KOPT-K1 (cell line): ENCODE measurements at regions not wholly inside any gene's neighbourhood (a gene's known extent, or its start where the extent isn't known, plus 50 kb on each side); places are given as distances from the start of the nearest gene placed in this dataset.

Experiments used
- H3K27ac ChIP-seq: fragments of 200-600 bp; sonication (generic); 2 replicates; pipeline ENCODE4 v1.5.1; 2016; ENCODE audit warnings: antibody characterized with exemption, mild to moderate bottlenecking, low read depth, low read length; ENCODE audit not compliant: poor library complexity, severe bottlenecking
- H3K36me3 ChIP-seq: fragments of 200-600 bp; sonication (generic); 2 replicates; pipeline ENCODE4 v1.5.1; 2017; ENCODE audit warnings: antibody characterized with exemption, mild to moderate bottlenecking, low read length, moderate library complexity; ENCODE audit not compliant: insufficient read depth
- H3K9me3 ChIP-seq: fragments of 200-600 bp; sonication (generic); 2 replicates; pipeline ENCODE4 v1.5.1; 2017; ENCODE audit warnings: antibody characterized with exemption, low read length, mild to moderate bottlenecking; ENCODE audit not compliant: insufficient read depth, poor library complexity, severe bottlenecking

DNA sequence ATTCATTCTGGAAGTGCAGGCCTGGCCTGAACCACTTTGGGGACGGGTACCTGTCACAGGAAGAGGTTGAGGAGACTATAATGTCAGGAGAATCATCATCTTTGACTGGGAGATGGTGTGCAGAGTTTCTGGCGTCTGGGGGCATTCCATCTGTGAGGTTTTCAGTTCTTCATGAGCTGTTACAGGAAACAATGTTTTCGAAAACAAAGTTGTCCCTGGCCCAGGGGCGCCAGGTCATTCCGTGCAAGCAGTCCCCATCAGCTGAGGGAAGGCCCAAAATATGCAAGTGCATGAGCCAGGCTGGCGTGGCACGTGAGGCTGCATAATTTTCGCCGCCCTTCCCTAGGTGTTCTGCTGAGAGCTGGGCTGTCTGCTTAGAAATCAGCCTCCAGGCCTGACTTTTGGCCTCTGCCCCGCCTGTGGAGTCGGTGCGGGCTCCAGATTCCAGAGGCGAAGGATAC lies 68.4 kb upstream of the ATP5PO start:
- Histone ChIP-seq H3K9me3 (no peaks in the 10 kb centered on the region), H3K27ac (no peak overlapping the region), H3K36me3 (no peaks in the 10 kb centered on the region)

DNA sequence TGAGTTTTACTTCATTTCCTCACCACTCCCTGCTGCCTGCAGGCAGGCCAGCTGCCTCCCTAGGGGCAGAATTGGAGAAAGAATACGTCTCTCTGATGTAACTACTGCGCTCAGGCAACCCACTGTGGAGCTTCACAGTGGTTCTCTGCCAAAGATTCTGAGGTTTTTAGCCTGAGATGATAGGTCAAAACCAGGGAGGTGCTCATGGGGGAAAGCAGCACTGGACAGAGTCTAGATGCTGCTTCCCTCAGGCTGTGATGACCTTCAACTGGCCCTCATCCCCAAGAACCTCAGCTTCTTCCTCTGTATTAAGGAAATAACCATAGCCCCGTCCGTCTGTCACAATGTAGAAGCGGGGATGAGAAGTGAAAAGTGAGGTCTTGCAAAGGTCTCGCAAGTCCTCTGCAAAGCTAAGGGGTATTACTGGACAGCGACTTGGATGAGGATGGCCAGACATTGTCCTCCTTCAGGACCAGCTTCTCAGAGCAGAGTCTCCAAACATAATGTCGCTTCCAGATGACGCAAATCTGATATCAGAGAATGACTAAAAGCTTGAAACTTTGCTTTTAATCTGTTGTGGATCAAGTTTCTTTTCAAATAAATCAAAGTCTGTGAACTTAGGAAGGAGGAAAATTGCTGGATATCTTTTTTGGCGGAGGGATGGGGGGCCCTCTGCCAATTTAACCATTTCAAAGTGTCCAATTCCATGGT lies 65.9 kb upstream of the ATP5PO start:
- no peaks in the 10 kb centered on the region for H3K36me3 ChIP-seq
- H3K9me3 ChIP-seq, result no peaks in the 10 kb centered on the region
- H3K27ac ChIP-seq, result no peak overlapping the region

DNA sequence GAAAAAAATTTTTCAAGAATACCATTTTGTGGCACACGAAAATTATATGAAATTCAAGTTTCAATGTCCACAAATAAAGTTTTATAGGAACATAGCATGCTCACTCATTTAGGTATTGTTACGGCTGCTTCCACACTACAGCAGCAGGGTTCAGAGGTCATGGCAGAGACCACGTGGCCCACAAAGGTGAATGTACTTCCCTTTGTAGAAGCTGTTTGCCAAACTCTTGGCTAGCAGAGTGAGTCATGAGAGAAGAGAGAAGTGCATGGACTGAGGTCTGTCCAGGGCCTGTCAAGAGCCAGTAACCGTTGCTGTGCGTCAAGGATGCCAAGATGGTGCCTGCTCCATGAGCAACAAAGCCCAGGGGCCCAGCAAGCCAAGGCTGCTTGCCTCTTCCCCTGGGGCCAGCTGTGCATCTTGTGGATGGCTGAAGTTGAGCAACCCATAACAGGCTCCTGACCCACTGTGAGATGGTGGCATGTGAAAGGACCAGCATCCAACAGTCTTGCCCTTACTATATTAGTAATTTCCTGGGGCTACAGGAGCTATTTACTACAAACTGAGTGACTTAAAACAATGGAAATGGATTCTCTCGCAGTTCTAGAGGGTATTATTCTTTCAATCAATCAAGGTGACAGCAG lies 64.8 kb upstream of the ATP5PO start:
- no peaks in the 10 kb centered on the region for H3K9me3 ChIP-seq
- H3K36me3 ChIP-seq, result no peaks in the 10 kb centered on the region
- H3K27ac ChIP-seq, result no peak overlapping the region

DNA sequence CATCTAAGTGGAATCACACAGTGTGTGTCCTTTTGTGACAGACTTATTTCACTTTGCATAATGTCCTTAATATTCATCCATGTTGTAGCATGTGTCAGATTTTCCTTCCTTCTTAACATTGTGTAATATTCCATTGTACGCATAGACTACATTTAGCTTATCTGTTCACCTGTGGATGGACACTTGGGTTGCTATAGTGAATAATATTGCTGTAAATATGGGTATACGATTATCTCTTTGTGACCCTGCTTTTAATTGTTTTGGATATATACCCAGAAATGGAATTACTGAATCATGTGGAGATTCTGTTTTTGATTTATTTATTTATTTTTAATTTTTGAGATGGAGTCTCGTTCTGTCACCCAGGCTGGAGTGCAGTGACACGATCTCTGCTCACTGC lies 63.0 kb upstream of the ATP5PO start:
- H3K9me3 ChIP-seq, result no peaks in the 10 kb centered on the region
- no peaks in the 10 kb centered on the region for H3K36me3 ChIP-seq
- no peak overlapping the region for H3K27ac ChIP-seq

DNA sequence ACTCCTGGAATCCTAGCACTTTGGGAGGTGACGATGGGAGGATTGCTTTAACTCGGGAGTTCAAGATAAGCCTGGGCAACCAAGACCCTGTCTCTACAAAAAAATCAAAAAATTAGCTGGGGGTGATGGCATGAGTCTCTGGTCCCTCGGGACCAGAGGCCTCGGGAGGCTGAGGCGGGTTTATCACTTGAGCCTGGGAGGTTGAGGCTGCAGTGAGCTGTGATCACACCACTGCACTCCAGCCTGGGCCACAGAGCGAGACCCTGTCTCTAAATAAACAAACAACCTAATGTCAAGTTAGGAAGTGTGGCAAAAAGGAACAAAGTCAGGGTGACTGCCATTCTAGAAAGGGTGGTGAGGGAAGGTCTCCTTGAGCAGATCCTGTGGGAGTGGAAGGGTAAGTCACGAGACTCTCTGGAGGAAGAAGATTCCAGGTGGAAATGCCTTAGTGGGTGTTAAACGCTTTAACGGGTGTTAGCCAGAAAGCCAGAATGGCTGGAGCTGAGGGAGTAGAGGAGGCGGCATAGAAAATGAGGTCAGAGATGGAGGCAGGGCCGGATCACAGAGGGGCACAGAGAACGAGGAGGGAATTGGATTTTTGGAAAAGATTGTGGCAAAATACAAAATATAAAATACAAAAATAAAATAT lies 62.2 kb upstream of the ATP5PO start:
- H3K9me3 ChIP-seq, result no peaks in the 10 kb centered on the region
- H3K36me3 ChIP-seq, result no peaks in the 10 kb centered on the region
- H3K27ac ChIP-seq, result peak overlapping the region; percentile 76

DNA sequence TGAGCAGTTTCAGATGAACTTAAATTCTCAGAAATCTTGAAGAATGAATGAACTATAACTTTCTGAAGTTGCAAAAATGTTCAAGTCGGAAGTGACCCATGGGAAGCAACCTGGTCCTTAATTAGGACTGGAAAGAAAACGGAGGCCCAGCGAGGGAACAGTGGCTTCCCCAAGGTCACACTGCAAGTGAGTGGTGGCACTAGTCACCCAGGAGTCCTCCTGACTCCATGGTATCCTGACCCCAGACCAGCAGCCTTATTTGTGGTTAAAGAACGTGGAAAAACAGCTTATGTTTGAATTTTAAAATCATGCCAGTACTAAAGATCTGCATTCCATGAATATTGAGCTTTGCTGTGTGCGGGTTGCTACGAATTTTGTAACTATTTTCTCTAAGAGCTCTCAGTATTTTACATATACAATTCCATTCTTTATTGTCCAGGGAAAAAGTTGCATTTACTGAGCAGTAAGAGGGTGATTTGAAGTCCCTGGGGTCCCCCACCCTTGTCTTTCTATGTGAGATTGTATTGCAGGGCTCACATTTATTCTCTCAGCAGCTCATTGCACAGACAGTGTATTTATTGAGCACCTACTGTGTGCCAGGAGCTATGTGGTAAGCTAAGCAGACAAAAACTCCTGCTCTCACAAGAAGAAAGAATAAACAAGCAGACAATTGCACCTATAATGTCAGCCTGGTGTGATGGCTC lies 61.6 kb upstream of the ATP5PO start:
- Histone ChIP-seq H3K27ac (peak overlapping the region; percentile 76), H3K36me3 (no peaks in the 10 kb centered on the region), H3K9me3 (no peaks in the 10 kb centered on the region)

DNA sequence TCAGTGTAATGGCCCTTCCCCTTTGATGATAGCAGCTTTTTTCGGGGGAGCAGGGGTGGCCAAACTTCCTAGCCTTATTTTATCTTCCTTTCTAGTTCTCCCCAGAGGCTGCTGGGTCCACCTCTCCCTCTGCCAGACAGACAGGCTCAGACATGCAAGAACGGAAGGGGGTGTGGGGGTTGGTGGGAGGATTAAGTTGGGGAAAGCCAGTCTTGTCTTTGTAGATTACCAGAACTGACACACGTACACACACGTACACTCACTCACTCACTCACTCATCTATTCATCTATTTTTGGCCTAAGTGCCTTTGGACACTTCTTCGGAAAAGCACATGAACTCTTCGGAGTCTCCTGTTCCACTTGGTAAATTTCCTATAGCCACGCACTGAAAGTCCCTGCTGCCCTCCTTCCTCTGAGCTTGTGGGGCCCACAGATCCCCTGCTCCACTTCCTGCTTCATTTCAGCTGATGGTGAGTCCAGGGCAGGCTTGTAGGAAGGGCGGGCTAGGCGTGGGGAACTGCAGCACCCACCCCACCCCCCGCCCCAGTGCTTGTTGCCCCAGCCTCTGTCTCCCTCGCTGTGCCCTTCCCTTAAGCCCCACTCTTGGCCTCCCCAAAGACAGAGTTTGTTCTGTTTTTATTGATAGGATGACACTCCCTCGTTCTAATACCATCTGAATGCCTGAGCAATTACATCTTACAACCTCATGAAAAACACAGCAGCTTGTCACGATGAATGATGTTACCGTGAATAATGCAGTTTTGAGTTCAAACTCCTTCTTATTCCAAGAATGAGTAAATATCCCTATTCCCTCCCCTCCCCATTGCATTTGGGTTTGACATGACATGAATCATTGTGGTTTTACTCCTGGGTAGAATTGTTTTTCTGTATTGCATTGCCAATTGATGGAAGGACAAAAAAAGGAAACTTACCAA lies 60.7 kb upstream of the ATP5PO start:
- Histone ChIP-seq H3K9me3 (no peaks in the 10 kb centered on the region), H3K27ac (peak overlapping the region; percentile 76), H3K36me3 (peaks cover 5% of the 10 kb centered on the region; the same call in 1 of the 2 replicates)

DNA sequence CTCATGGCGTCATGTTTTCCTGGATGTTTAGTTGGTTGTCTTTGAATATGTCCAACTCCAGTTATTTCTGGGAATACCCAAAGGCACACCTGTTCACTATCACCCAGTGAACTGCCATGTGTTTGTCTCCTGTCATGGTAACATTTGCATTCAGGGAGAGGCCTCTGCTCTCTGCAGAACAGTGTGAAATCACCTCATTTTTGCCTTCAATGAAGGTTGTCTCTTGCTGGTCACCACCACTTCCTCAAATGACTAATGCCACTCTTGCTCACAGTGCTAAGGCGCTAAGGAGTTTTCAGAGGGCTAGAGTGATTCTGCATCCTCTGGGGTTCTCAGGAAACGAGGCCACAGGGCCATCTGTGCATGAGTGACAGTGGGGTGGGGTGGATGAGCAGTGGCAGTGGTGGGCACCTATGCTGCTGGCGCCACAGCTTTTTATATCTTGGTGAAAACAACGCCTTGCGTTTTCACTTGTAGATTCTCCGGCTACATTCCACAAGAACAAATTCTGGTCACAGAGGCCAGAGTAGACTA lies 60.0 kb upstream of the ATP5PO start:
- H3K36me3 ChIP-seq, result peaks cover 10% of the 10 kb centered on the region; the same call in 1 of the 2 replicates
- peak overlapping the region; percentile 76 for H3K27ac ChIP-seq
- no peaks in the 10 kb centered on the region for H3K9me3 ChIP-seq

DNA sequence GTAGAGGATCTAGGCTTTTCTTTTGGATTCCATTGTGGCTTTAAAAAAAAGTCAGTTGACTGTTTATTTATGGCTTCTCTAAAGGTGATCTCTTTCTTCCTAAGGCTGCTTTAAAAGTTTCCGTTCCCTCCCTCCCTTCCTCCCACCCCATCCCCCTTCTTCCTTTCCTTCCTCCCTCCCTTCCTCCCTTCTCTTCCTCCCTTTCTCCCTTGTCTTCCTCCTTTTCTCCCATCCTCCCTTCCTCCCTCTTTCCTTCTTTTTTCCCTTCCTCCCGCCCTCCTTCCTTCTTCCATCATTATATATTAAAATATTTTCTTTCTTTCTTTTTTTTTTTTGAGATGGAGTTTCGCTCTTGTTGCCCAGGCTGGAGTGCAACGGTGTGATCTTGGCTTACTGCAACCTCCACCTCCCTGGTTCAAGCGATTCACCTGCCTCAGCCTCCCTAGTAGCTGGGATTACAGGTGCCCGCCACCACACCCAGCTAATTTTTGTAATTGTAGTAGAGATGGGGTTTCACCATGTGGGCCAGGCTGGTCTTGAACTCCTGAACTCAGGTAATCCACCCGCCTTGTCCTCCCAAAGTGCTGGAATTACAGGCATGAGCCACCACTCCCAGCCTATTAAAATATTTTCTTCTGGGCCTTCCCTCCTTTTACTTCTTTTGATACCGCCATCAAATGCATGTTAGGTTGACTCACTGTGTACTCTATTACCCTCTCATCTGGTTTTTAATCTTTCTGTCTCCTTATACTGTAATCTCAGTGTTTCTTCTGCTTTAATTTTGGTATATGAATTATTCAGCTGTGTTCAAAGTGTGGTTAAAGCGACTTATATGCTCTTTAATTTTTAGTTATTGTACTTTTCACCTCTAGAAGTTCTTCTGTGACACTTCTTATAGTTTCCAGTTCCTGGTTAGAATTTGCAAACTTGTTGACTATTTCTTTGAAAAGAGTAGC lies 59.2 kb upstream of the ATP5PO start:
- H3K36me3 ChIP-seq, result peaks cover 19% of the 10 kb centered on the region; the same call in 1 of the 2 replicates
- H3K27ac ChIP-seq, result peak overlapping the region; percentile 76
- H3K9me3 ChIP-seq, result no peaks in the 10 kb centered on the region

DNA sequence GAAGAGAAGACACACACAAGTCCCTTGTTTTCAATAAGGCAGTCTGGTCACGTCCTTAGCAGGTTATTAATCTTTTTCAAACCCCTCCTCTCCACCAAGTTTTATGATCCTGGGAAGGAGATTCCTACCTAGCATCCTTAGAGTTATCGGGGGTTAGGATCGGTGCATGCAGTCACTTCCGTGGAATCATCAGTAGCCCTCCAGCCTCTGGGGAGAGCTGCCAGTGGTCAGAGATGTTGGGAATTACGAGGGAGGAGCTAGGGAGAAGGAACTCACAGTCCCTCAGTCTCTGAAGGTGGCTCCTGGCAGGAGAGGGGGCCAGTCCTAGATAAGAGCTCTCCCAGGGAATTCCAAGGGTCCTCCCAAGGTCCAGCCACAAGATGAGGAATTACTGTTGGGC lies 57.7 kb upstream of the ATP5PO start:
- Histone ChIP-seq H3K27ac (no peak overlapping the region), H3K36me3 (peaks cover 27% of the 10 kb centered on the region; the same call in 1 of the 2 replicates), H3K9me3 (no peaks in the 10 kb centered on the region)

DNA sequence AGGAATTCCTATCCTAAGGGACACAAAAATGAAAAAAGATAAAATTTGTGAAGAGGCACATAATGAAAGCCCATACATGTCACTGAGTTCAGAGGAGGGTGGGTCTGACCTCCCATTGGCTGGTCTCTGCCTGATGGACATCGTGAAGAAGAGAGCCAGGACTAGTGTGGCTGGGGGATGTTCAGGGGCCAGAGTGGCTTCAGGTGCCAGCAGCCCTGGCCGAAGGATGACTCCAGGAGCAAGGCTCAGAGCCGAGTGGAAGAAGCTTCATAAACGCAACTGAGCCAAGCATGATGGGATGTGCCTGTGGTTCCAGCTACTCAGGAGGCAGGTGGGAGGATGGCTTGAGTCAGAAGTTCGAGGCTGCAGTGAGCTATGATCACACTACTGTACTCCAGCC lies 56.9 kb upstream of the ATP5PO start:
- Histone ChIP-seq H3K36me3 (peaks cover 29% of the 10 kb centered on the region; the same call in 1 of the 2 replicates), H3K27ac (no peak overlapping the region), H3K9me3 (no peaks in the 10 kb centered on the region)

DNA sequence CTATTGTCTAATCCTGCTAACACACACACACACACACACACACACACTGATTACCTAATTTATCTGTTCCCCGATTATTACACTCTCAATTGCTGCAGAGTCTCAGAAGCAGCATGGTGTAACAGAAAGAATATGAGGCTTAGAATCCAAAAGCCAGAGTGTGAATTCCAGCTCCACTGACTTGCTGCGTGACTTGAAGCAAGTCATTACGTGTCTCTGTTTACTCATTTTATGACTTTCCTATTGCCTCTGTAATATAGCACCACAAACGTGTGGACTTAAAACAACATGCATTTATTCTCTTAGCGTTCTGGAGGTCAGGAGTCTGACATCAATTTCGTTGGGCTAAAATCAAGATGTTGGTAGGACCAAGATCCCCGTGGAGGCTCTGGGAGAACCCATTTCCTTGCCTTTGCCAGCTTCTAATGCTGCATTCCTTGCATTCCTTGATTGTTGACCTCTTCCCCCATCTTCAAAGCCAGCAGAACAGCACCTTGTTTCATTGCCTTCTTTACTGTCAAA lies 55.9 kb upstream of the ATP5PO start:
- no peak overlapping the region for H3K27ac ChIP-seq
- H3K9me3 ChIP-seq, result no peaks in the 10 kb centered on the region
- H3K36me3 ChIP-seq, result peaks cover 35% of the 10 kb centered on the region; the same call in 1 of the 2 replicates

DNA sequence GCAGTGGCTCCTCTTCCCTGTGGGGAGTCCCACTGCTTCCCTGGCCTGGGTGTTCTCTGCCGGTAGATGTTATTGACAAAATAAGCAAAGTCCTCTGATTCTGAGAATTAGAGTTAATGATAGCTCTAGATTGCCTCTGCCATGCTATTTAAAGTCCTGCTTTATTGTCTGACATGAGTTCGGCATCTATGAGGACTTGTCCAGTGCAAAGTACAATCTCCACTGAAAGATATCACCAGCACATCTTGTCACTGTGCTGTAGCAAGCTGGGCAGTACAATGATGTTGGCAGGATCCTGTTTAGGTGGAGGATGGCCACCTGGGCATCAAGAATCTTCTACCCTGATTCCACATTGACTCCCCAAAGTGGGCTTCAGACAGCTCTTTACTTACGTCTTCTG lies 54.0 kb upstream of the ATP5PO start:
- no peak overlapping the region for H3K27ac ChIP-seq
- no peaks in the 10 kb centered on the region for H3K9me3 ChIP-seq
- H3K36me3 ChIP-seq, result peaks cover 35% of the 10 kb centered on the region; the same call in 1 of the 2 replicates
